IMR-90 (cell line): ENCODE measurements at regions not wholly inside any gene's neighbourhood (a gene's known extent, or its start where the extent isn't known, plus 50 kb on each side); places are given as distances from the start of the nearest gene placed in this dataset.

Experiments
- ATAC-seq: fragments of 200-7000 bp; cut with Tn5 transposase; 2 replicates; pipeline ENCODE4 v1.9.1; 2020; ENCODE audit warnings: low read depth, mild to moderate bottlenecking, moderate library complexity
- BruUV-seq: library from RNA; stranded (reverse); fragments of 400-500 nt; replicated peaks from 2 replicates; lab custom pipeline; 2021; lab: Mats Ljungman, UMichigan
- CTCF ChIA-PET: fragments of 300-600 bp; formaldehyde crosslinking; extraction: SDS; loops from one replicate; lab custom pipeline; 2021; ENCODE audit warnings: antibody characterized with exemption; lab: Yijun Ruan, JAX
- POLR2A ChIA-PET: fragments of 300-600 bp; sonication (Branson Sonifier 250); formaldehyde crosslinking; loops from one replicate; lab custom pipeline; 2022; ENCODE audit warnings: antibody characterized with exemption; ENCODE audit not compliant: unreplicated experiment; lab: Charles Lee
- DNase-seq: peaks from one replicate; pipeline ENCODE4 v3.0.0; 2013
- H2AFZ ChIP-seq: replicated peaks from 2 replicates; pipeline ENCODE3; 2013; ENCODE audit warnings: low read length, mild to moderate bottlenecking; ENCODE audit not compliant: poor library complexity
- H2AK5ac ChIP-seq: 2 replicates; pipeline ENCODE4 v1.6.1; 2013; ENCODE audit warnings: low read depth, low read length, inconsistent platforms
- H2AK9ac ChIP-seq: replicated peaks from 2 replicates; pipeline ENCODE3; 2013; ENCODE audit warnings: mild to moderate bottlenecking, low read depth, low read length, moderate library complexity; ENCODE audit not compliant: poor library complexity
- H2BK120ac ChIP-seq: 2 replicates; pipeline ENCODE4 v1.6.1; 2013; ENCODE audit warnings: low read depth, low read length, inconsistent platforms
- H2BK15ac ChIP-seq: 3 replicates; pipeline ENCODE4 v1.6.1; 2013; ENCODE audit warnings: low read depth, low read length, inconsistent platforms
- H2BK20ac ChIP-seq: 2 replicates; pipeline ENCODE4 v1.6.1; 2013; ENCODE audit warnings: low read depth, mild to moderate bottlenecking, inconsistent platforms, low read length, moderate library complexity
- H2BK5ac ChIP-seq: 2 replicates; pipeline ENCODE4 v1.6.1; 2013; ENCODE audit warnings: mild to moderate bottlenecking, low read depth, low read length, inconsistent platforms; ENCODE audit not compliant: poor library complexity, severe bottlenecking
- H3K14ac ChIP-seq: replicated peaks from 2 replicates; pipeline ENCODE4 v1.6.1; 2013; ENCODE audit warnings: low read depth, low read length, inconsistent platforms
- H3K18ac ChIP-seq: 2 replicates; pipeline ENCODE4 v1.6.1; 2013; ENCODE audit warnings: low read depth, low read length, control low read depth
- H3K23ac ChIP-seq: 2 replicates; pipeline ENCODE4 v1.6.1; 2013; ENCODE audit warnings: low read depth, low read length, inconsistent platforms
- H3K27ac ChIP-seq: 2 replicates; pipeline ENCODE4 v1.5.1; 2013; ENCODE audit warnings: mild to moderate bottlenecking, control low read depth, low read length; ENCODE audit not compliant: insufficient read depth
- H3K27me3 ChIP-seq: 2 replicates; pipeline ENCODE4 v1.6.1; 2013; ENCODE audit warnings: low read length; ENCODE audit not compliant: control insufficient read depth, insufficient read depth
- H3K36me3 ChIP-seq: 2 replicates; pipeline ENCODE4 v1.6.1; 2013; ENCODE audit warnings: low read length, mixed read lengths; ENCODE audit not compliant: control insufficient read depth, insufficient read depth
- H3K4ac ChIP-seq: 2 replicates; pipeline ENCODE4 v1.6.1; 2013; ENCODE audit warnings: low read depth, low read length, inconsistent platforms
- H3K4me1 ChIP-seq: 2 replicates; pipeline ENCODE4 v1.6.1; 2013; ENCODE audit warnings: low read length, mixed read lengths; ENCODE audit not compliant: control insufficient read depth, insufficient read depth
- H3K4me2 ChIP-seq: 2 replicates; pipeline ENCODE4 v1.6.1; 2013; ENCODE audit warnings: low read depth, mild to moderate bottlenecking, control low read depth, low read length, moderate library complexity
- H3K4me3 ChIP-seq: 2 replicates; pipeline ENCODE4 v1.5.1; 2013; ENCODE audit warnings: low read depth, mild to moderate bottlenecking, control low read depth, low read length, moderate library complexity; ENCODE audit not compliant: insufficient read depth
- H3K56ac ChIP-seq: 2 replicates; pipeline ENCODE4 v1.6.1; 2013; ENCODE audit warnings: low read length, inconsistent platforms; ENCODE audit not compliant: insufficient read depth; ENCODE audit errors: extremely low read depth
- H3K79me1 ChIP-seq, 2 experiments: 2 replicates each; pipeline ENCODE4 v1.6.1; 2013; ENCODE audit warnings: low read length in 2 of 2, inconsistent platforms in 1 of 2, low read depth in 1 of 2
- H3K9ac ChIP-seq: 2 replicates; pipeline ENCODE4 v1.6.1; 2013; ENCODE audit warnings: low read depth, low read length, control low read depth
- H3K9me1 ChIP-seq: 2 replicates; pipeline ENCODE4 v1.6.1; 2013; ENCODE audit warnings: low read length, inconsistent platforms; ENCODE audit not compliant: insufficient read depth
- H3K9me3 ChIP-seq: 2 replicates; pipeline ENCODE4 v1.6.1; 2013; ENCODE audit warnings: low read length; ENCODE audit not compliant: control insufficient read depth, insufficient read depth
- H4K20me1 ChIP-seq: 2 replicates; pipeline ENCODE4 v1.6.1; 2013; ENCODE audit warnings: low read length, inconsistent platforms; ENCODE audit not compliant: insufficient read depth
- H4K5ac ChIP-seq: 2 replicates; pipeline ENCODE4 v1.6.1; 2013; ENCODE audit warnings: mild to moderate bottlenecking, low read depth, low read length, control low read depth
- H4K8ac ChIP-seq, 2 experiments: 2 replicates each; pipeline ENCODE4 v1.6.1; 2013; ENCODE audit warnings: low read depth in 2 of 2, low read length in 2 of 2, control low read depth in 1 of 2, inconsistent platforms in 1 of 2
- H4K91ac ChIP-seq: 2 replicates; pipeline ENCODE4 v1.6.1; 2013; ENCODE audit warnings: low read depth, low read length, inconsistent platforms; ENCODE audit not compliant: insufficient read depth
- BHLHE40 ChIP-seq: fragments of 150-350 bp; IDR thresholded peaks from 2 replicates; pipeline ENCODE4 v1.6.1; 2016; ENCODE audit warnings: mild to moderate bottlenecking, low read depth, low read length
- CEBPB ChIP-seq: IDR thresholded peaks from 2 replicates; pipeline ENCODE4 v1.6.1; 2012; ENCODE audit warnings: low read depth, low read length, improper control_type of control experiment
- CHD1 ChIP-seq: IDR thresholded peaks from 2 replicates; pipeline ENCODE4 v1.6.1; 2012; ENCODE audit warnings: low read depth, low read length, improper control_type of control experiment
- FOS ChIP-seq: fragments of 150-350 bp; IDR thresholded peaks from 2 replicates; pipeline ENCODE4 v1.6.1; 2016; ENCODE audit warnings: low read depth, low read length
- MAFK ChIP-seq: IDR thresholded peaks from 2 replicates; pipeline ENCODE4 v1.6.1; 2012; ENCODE audit warnings: low read depth, low read length, improper control_type of control experiment
- MAZ ChIP-seq: IDR thresholded peaks from 2 replicates; pipeline ENCODE4 v1.6.1; 2012; ENCODE audit warnings: low read depth, mild to moderate bottlenecking, low read length, improper control_type of control experiment, moderate library complexity, borderline replicate concordance
- MXI1 ChIP-seq: IDR thresholded peaks from 2 replicates; pipeline ENCODE4 v1.6.1; 2012; ENCODE audit warnings: low read depth, mild to moderate bottlenecking, low read length, moderate library complexity, borderline replicate concordance
- NFE2L2 ChIP-seq: fragments of 150-350 bp; IDR thresholded peaks from 2 replicates; pipeline ENCODE4 v1.6.1; 2016; ENCODE audit warnings: low read depth, mild to moderate bottlenecking, low read length
- POLR2A ChIP-seq: IDR thresholded peaks from 2 replicates; pipeline ENCODE4 v1.6.1; 2012; ENCODE audit warnings: mild to moderate bottlenecking, low read depth, low read length
- RAD21 ChIP-seq: IDR thresholded peaks from 2 replicates; pipeline ENCODE4 v1.6.1; 2012; ENCODE audit warnings: low read length, improper control_type of control experiment
- RCOR1 ChIP-seq: IDR thresholded peaks from 2 replicates; pipeline ENCODE4 v1.6.1; 2012; ENCODE audit warnings: mild to moderate bottlenecking, low read length, improper control_type of control experiment; ENCODE audit not compliant: insufficient replicate concordance
- RFX5 ChIP-seq: IDR thresholded peaks from 2 replicates; pipeline ENCODE4 v1.8.0; 2012; ENCODE audit warnings: low read depth, mild to moderate bottlenecking, low read length, moderate library complexity
- SMC3 ChIP-seq: fragments of 150-350 bp; IDR thresholded peaks from 2 replicates; pipeline ENCODE4 v1.6.1; 2016; ENCODE audit warnings: low read depth, mild to moderate bottlenecking, antibody characterized with exemption, low read length, moderate library complexity
- WGBS, 2 experiments: methylation state at CpG; one replicate each; pipeline versions ENCODE4 v1.1.5 to v1.1.7; 2013; ENCODE audit warnings: missing lambda C conversion rate in 2 of 2; ENCODE audit not compliant: insufficient read length in 1 of 2; ENCODE audit errors: extremely low coverage in 2 of 2; 5-methylcytosine and 5-hydroxymethylcytosine counted together
- dilution Hi-C: fragments of 300-500 bp; cut with HindIII; formaldehyde crosslinking; loops from one replicate; pipeline ENCODE4 v1.14.3; 2018; ENCODE audit warnings: low sequenced_read_pairs; ENCODE audit not compliant: unreplicated experiment
- in situ Hi-C: fragments of 300-500 bp; cut with MboI; formaldehyde crosslinking; loops from 3 replicates; pipeline ENCODE4 v1.14.3; 2019; ENCODE audit warnings: low sequenced_read_pairs, inconsistent platforms, mixed read lengths
- intact Hi-C: fragments of 100-400 bp; cut with micrococcal nuclease; formaldehyde crosslinking; loops from 2 replicates; pipeline ENCODE4 v1.10.0; 2022
- TF ChIP-seq, protein P1 (sequence below): fragments of 150-350 bp; IDR thresholded peaks from 2 replicates; pipeline ENCODE4 v1.6.1; 2017; ENCODE audit warnings: mild to moderate bottlenecking, antibody characterized with exemption, low read length, low read depth
- TF ChIP-seq, protein P2 (sequence below): fragments of 150-350 bp; IDR thresholded peaks from 2 replicates; pipeline ENCODE4 v1.6.1; 2016; ENCODE audit warnings: low read depth, mild to moderate bottlenecking, low read length, moderate library complexity, borderline replicate concordance
- TF ChIP-seq, protein P3 (sequence below): conservative IDR thresholded peaks from 2 replicates; pipeline ENCODE4 v1.5.1; 2012; ENCODE audit warnings: mild to moderate bottlenecking, low read depth, low read length, improper control_type of control experiment

- no peak overlapping the region for H4K91ac ChIP-seq
- no TSS peak for BruUV-seq
- dilution Hi-C loops (no loop called here), in situ Hi-C loops (no loop called here), intact Hi-C loops (no loop called here)
- H3K36me3 ChIP-seq, result no peaks in the 10 kb centered on the region
- H4K5ac ChIP-seq, result no peak overlapping the region
- ATAC-seq (no peak), DNase-seq (no peak)
- no peak overlapping the region for H3K14ac ChIP-seq
- H3K23ac ChIP-seq, result no peak overlapping the region
- H3K27ac ChIP-seq, result no peak overlapping the region
- no peaks in the 10 kb centered on the region for H3K79me1 ChIP-seq
- H3K56ac ChIP-seq, result no peak overlapping the region
- no peaks in the 10 kb centered on the region for H3K9me3 ChIP-seq
- H3K4me3 ChIP-seq, result no peak overlapping the region
- H3K9ac ChIP-seq, result no peak overlapping the region
- no peak overlapping the region for H2BK5ac ChIP-seq
- H2AFZ ChIP-seq, result no peak overlapping the region
- no peak overlapping the region for H2BK15ac ChIP-seq
- H4K20me1 ChIP-seq, result no peaks in the 10 kb centered on the region
- H3K4ac ChIP-seq, result no peak overlapping the region
- H3K4me2 ChIP-seq, result no peak overlapping the region
- no peak overlapping the region for H4K8ac ChIP-seq
- CTCF ChIA-PET, result no interaction called here
- TF ChIP-seq RFX5 (no peak), RCOR1 (no peak), MAFK (no peak), SMC3 (no peak), RAD21 (no peak), POLR2A (no peak), BHLHE40 (no peak), NFE2L2 (no peak), MXI1 (no peak), MAZ (no peak), FOS (no peak), CHD1 (no peak), CEBPB (no peak)
- TF ChIP-seq, protein P1, sequence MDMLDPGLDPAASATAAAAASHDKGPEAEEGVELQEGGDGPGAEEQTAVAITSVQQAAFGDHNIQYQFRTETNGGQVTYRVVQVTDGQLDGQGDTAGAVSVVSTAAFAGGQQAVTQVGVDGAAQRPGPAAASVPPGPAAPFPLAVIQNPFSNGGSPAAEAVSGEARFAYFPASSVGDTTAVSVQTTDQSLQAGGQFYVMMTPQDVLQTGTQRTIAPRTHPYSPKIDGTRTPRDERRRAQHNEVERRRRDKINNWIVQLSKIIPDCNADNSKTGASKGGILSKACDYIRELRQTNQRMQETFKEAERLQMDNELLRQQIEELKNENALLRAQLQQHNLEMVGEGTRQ, result no peak
- TF ChIP-seq, protein P2, sequence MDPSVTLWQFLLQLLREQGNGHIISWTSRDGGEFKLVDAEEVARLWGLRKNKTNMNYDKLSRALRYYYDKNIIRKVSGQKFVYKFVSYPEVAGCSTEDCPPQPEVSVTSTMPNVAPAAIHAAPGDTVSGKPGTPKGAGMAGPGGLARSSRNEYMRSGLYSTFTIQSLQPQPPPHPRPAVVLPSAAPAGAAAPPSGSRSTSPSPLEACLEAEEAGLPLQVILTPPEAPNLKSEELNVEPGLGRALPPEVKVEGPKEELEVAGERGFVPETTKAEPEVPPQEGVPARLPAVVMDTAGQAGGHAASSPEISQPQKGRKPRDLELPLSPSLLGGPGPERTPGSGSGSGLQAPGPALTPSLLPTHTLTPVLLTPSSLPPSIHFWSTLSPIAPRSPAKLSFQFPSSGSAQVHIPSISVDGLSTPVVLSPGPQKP, result no peak
- TF ChIP-seq, protein P3, sequence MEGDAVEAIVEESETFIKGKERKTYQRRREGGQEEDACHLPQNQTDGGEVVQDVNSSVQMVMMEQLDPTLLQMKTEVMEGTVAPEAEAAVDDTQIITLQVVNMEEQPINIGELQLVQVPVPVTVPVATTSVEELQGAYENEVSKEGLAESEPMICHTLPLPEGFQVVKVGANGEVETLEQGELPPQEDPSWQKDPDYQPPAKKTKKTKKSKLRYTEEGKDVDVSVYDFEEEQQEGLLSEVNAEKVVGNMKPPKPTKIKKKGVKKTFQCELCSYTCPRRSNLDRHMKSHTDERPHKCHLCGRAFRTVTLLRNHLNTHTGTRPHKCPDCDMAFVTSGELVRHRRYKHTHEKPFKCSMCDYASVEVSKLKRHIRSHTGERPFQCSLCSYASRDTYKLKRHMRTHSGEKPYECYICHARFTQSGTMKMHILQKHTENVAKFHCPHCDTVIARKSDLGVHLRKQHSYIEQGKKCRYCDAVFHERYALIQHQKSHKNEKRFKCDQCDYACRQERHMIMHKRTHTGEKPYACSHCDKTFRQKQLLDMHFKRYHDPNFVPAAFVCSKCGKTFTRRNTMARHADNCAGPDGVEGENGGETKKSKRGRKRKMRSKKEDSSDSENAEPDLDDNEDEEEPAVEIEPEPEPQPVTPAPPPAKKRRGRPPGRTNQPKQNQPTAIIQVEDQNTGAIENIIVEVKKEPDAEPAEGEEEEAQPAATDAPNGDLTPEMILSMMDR, result no peak
- no peaks in the 10 kb centered on the region for H3K9me1 ChIP-seq
- POLR2A ChIA-PET, result no interaction called here
- no peak overlapping the region for H2AK5ac ChIP-seq
- H3K4me1 ChIP-seq, result no peaks in the 10 kb centered on the region
- H3K27me3 ChIP-seq, result peaks cover 5% of the 10 kb centered on the region
- H2BK120ac ChIP-seq, result no peak overlapping the region
- H2BK20ac ChIP-seq, result no peak overlapping the region
- H2AK9ac ChIP-seq, result no peak overlapping the region
- WGBS, 2 experiments, result no CpG with 5 or more reads among the region's 1 CpG
- H3K18ac ChIP-seq, result no peak overlapping the region
Measured at GRCh38 chr12:119936705-119937311, 52.2 kb upstream of the BICDL1 start.
